ENCODE measurements at regions not wholly inside any gene's neighbourhood (a gene's known extent, or its start where the extent isn't known, plus 50 kb on each side); places are given as distances from the start of the nearest gene placed in this dataset.

- peaks cover 9% of the 10 kb centered on the region for H3K4me1 Mint-ChIP-seq (ENCODE audit: unreplicated experiment)
These were observed 710.3 kb upstream of the KIRREL3 start for GRCh38 chr11:127710831-127711230.

DNA sequence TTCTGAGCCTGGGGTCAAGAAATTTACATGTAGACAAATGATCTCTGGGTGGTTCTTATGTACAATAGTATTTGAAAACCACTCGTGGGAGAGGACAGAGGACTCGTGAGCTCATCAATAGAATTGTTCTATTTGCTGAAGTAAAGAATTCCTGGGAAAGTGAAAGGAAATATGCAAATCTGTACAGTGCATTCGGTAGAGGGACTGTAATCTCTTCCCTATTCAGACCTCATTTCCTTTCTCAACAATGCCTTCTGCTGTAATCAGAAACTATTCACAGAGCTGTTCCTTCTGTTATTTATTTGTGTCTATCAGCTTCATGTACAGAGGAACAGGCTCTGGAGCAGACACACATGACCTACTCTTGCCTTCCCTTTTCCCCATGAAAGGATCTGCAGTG is 709.4 kb upstream of the KIRREL3 start:
- no peak for TF ChIP-seq CTCF (IDR thresholded peaks at IDR 0.05; ENCODE audit: unreplicated experiment)
- Mint-ChIP-seq H3K27ac (ENCODE audit: unreplicated experiment) (no peak overlapping the region), H3K9me3 (ENCODE audit: unreplicated experiment) (no peaks in the 10 kb centered on the region), H3K27me3 (ENCODE audit: unreplicated experiment) (no peaks in the 10 kb centered on the region), H3K4me3 (ENCODE audit: unreplicated experiment) (no peak overlapping the region), H3K4me1 (ENCODE audit: unreplicated experiment) (peaks cover 9% of the 10 kb centered on the region), H3K36me3 (ENCODE audit: low read depth, unreplicated experiment) (no peaks in the 10 kb centered on the region)
- no peak for DNase-seq (ENCODE audit: low spot score)

More at GRCh38 chr11:127710831-127711230, 710.3 kb upstream of the KIRREL3 start:
- Mint-ChIP-seq H3K27me3 (ENCODE audit: unreplicated experiment) (no peaks in the 10 kb centered on the region), H3K27ac (ENCODE audit: unreplicated experiment) (no peak overlapping the region), H3K4me3 (ENCODE audit: unreplicated experiment) (no peak overlapping the region), H3K36me3 (ENCODE audit: low read depth, unreplicated experiment) (no peaks in the 10 kb centered on the region), H3K9me3 (ENCODE audit: unreplicated experiment) (no peaks in the 10 kb centered on the region)
- no peak for TF ChIP-seq CTCF (IDR thresholded peaks at IDR 0.05; ENCODE audit: unreplicated experiment)
- DNase-seq (ENCODE audit: low spot score), result no peak

- Mint-ChIP-seq H3K27ac (ENCODE audit: unreplicated experiment) (no peak overlapping the region), H3K27me3 (ENCODE audit: unreplicated experiment) (no peaks in the 10 kb centered on the region), H3K4me1 (ENCODE audit: unreplicated experiment) (no peaks in the 10 kb centered on the region), H3K4me3 (ENCODE audit: unreplicated experiment) (no peak overlapping the region), H3K36me3 (ENCODE audit: low read depth, unreplicated experiment) (no peaks in the 10 kb centered on the region), H3K9me3 (ENCODE audit: unreplicated experiment) (no peaks in the 10 kb centered on the region)
- no peak for DNase-seq (ENCODE audit: low spot score)
- no peak for TF ChIP-seq CTCF (IDR thresholded peaks at IDR 0.05; ENCODE audit: unreplicated experiment)
These were observed 693.1 kb upstream of the KIRREL3 start for GRCh38 chr11:127693686-127694085.

- peaks cover 1% of the 10 kb centered on the region for H3K27me3 Mint-ChIP-seq (ENCODE audit: unreplicated experiment)
These were observed 682.8 kb upstream of the KIRREL3 start for GRCh38 chr11:127683321-127683720.

More at GRCh38 chr11:127683321-127683720, 682.8 kb upstream of the KIRREL3 start:
- Mint-ChIP-seq H3K36me3 (ENCODE audit: low read depth, unreplicated experiment) (no peaks in the 10 kb centered on the region), H3K27ac (ENCODE audit: unreplicated experiment) (no peak overlapping the region), H3K4me1 (ENCODE audit: unreplicated experiment) (no peaks in the 10 kb centered on the region), H3K4me3 (ENCODE audit: unreplicated experiment) (no peak overlapping the region), H3K9me3 (ENCODE audit: unreplicated experiment) (no peaks in the 10 kb centered on the region)
- DNase-seq (ENCODE audit: low spot score), result no peak
- no peak for TF ChIP-seq CTCF (IDR thresholded peaks at IDR 0.05; ENCODE audit: unreplicated experiment)
